ENCODE measurements at regions not wholly inside any gene's neighbourhood (a gene's known extent, or its start where the extent isn't known, plus 50 kb on each side); places are given as distances from the start of the nearest gene placed in this dataset.

GRCh38 chr3:34725774-34726173 lies 913.6 kb upstream of the ARPP21 start:
- intact Hi-C loops (cut with DNase I) = no loop called here
- DNase-seq (no peak), ATAC-seq (no peak)
- Histone ChIP-seq H3K36me3 (no peaks in the 10 kb centered on the region), H3K9me3 (peaks cover 0 to 18% of the 10 kb centered on the region in 2 donors), H3K4me3 (no peak overlapping the region), H3K4me1 (no peaks in the 10 kb centered on the region), H3K27ac (no peak overlapping the region), H3K27me3 (no peaks in the 10 kb centered on the region)
- TF ChIP-seq CTCF (IDR thresholded peaks at IDR 0.05) = no peak

GRCh38 chr3:34727700-34728099 lies 911.6 kb upstream of the ARPP21 start:
- H3K27ac ChIP-seq = no peak overlapping the region
- DNase-seq (no peak), ATAC-seq (no peak)
- H3K4me3 ChIP-seq = no peak overlapping the region
- intact Hi-C loops (cut with DNase I) = no loop called here
- no peaks in the 10 kb centered on the region for H3K4me1 ChIP-seq
- peaks cover 0 to 25% of the 10 kb centered on the region in 2 donors for H3K9me3 ChIP-seq
- TF ChIP-seq CTCF (IDR thresholded peaks at IDR 0.05) = no peak
- H3K27me3 ChIP-seq = no peaks in the 10 kb centered on the region
- no peaks in the 10 kb centered on the region for H3K36me3 ChIP-seq

- ATAC-seq = no peak
Measured at GRCh38 chr3:34742151-34742550, 897.2 kb upstream of the ARPP21 start.

GRCh38 chr3:34758630-34759261 lies 880.6 kb upstream of the ARPP21 start:
- H3K4me3 ChIP-seq = no peak overlapping the region
- intact Hi-C loops (cut with DNase I) = no loop called here
- no peaks in the 10 kb centered on the region for H3K4me1 ChIP-seq
- ATAC-seq = no peak
- no peak overlapping the region for H3K27ac ChIP-seq
- peak in 1 of 4 donors; percentile 51 for DNase-seq
- no peaks in the 10 kb centered on the region for H3K36me3 ChIP-seq
- peaks cover 0 to 9% of the 10 kb centered on the region in 2 donors for H3K9me3 ChIP-seq
- TF ChIP-seq CTCF (IDR thresholded peaks at IDR 0.05) = no peak
- no peaks in the 10 kb centered on the region for H3K27me3 ChIP-seq

More at GRCh38 chr3:34742151-34742550, 897.2 kb upstream of the ARPP21 start:
- no peaks in the 10 kb centered on the region for H3K27me3 ChIP-seq
- TF ChIP-seq CTCF (IDR thresholded peaks at IDR 0.05) = no peak
- no peaks in the 10 kb centered on the region for H3K36me3 ChIP-seq
- H3K4me1 ChIP-seq = no peaks in the 10 kb centered on the region
- DNase-seq = no peak
- no peak overlapping the region for H3K4me3 ChIP-seq
- peaks cover 0 to 12% of the 10 kb centered on the region in 2 donors for H3K9me3 ChIP-seq
- no peak overlapping the region for H3K27ac ChIP-seq
- intact Hi-C loops (cut with DNase I) = no loop called here

GRCh38 chr3:34777386-34777785 lies 861.9 kb upstream of the ARPP21 start:
- no peaks in the 10 kb centered on the region for H3K9me3 ChIP-seq
- no peaks in the 10 kb centered on the region for H3K4me1 ChIP-seq
- no peaks in the 10 kb centered on the region for H3K27me3 ChIP-seq
- intact Hi-C loops (cut with DNase I) = no loop called here
- ATAC-seq (no peak), DNase-seq (no peak)
- H3K27ac ChIP-seq = no peak overlapping the region
- no peak overlapping the region for H3K4me3 ChIP-seq
- no peak for TF ChIP-seq CTCF (IDR thresholded peaks at IDR 0.05)
- no peaks in the 10 kb centered on the region for H3K36me3 ChIP-seq

Data from left lung (tissue), 4 donors.